CD4-positive, alpha-beta memory T cell (primary cell): ENCODE measurements at regions not wholly inside any gene's neighbourhood (a gene's known extent, or its start where the extent isn't known, plus 50 kb on each side); places are given as distances from the start of the nearest gene placed in this dataset.

Source experiments
- CTCF ChIA-PET: fragments of 350-600 bp; sonication (Branson Sonifier 250); formaldehyde crosslinking; loops from one replicate; lab custom pipeline; 2021; ENCODE audit warnings: inconsistent platforms; ENCODE audit not compliant: partially characterized antibody; lab: Charles Lee
- POLR2A ChIA-PET: fragments of 350-600 bp; sonication (Branson Sonifier 250); formaldehyde crosslinking; loops from one replicate; lab custom pipeline; 2021; ENCODE audit not compliant: partially characterized antibody; lab: Charles Lee
- DNase-seq, 5 donors: peaks; one replicate each; pipeline versions ENCODE4 v3.0.0 to v3.0.0-alpha.2; 2020 to 2022; ENCODE audit warnings: mixed read lengths in 1 of 5
- H3K27ac ChIP-seq: one replicate; pipeline ENCODE4 v1.7.0; 2013; ENCODE audit warnings: low read depth, low read length
- H3K27me3 ChIP-seq: 2 replicates; pipeline ENCODE4 v1.7.0; 2013; ENCODE audit warnings: mild to moderate bottlenecking, low read length, moderate library complexity; ENCODE audit not compliant: insufficient read depth
- H3K36me3 ChIP-seq: 2 replicates; pipeline ENCODE4 v1.7.0; 2013; ENCODE audit warnings: mild to moderate bottlenecking, low read length, moderate library complexity; ENCODE audit not compliant: insufficient read depth
- H3K4me1 ChIP-seq: 2 replicates; pipeline ENCODE4 v1.7.0; 2013; ENCODE audit warnings: mild to moderate bottlenecking, low read length, moderate library complexity; ENCODE audit not compliant: insufficient read depth
- H3K4me3 ChIP-seq, 2 donors: one replicate each; pipeline ENCODE4 v1.7.0; 2013; ENCODE audit warnings: low read length in 2 of 2, mild to moderate bottlenecking in 1 of 2
- H3K9me3 ChIP-seq, 2 donors: one replicate each; pipeline ENCODE4 v1.7.0; 2013; ENCODE audit warnings: low read length in 2 of 2, control low read depth in 1 of 2; ENCODE audit not compliant: control insufficient read depth in 1 of 2
- H3K27ac Mint-ChIP-seq, 7 donors: one replicate each; pipeline ENCODE4 v1.8.0; 2020 to 2021; ENCODE audit warnings: mixed read lengths in 7 of 7, mild to moderate bottlenecking in 6 of 7, inconsistent platforms in 3 of 7, moderate library complexity in 3 of 7
- H3K27me3 Mint-ChIP-seq, 2 donors: one replicate each; pipeline ENCODE4 v1.8.0; 2020 to 2021; ENCODE audit warnings: mixed read lengths in 2 of 2
- H3K36me3 Mint-ChIP-seq, 2 donors: one replicate each; pipeline ENCODE4 v1.8.0; 2020 to 2021; ENCODE audit warnings: mixed read lengths in 2 of 2, inconsistent platforms in 1 of 2, mild to moderate bottlenecking in 1 of 2
- H3K4me1 Mint-ChIP-seq, 4 donors: one replicate each; pipeline ENCODE4 v1.8.0; 2020 to 2021; ENCODE audit warnings: mixed read lengths in 4 of 4, mild to moderate bottlenecking in 1 of 4
- H3K4me3 Mint-ChIP-seq, 8 donors: one replicate each; pipeline ENCODE4 v1.8.0; 2020 to 2021; ENCODE audit warnings: mixed read lengths in 8 of 8, mild to moderate bottlenecking in 7 of 8, moderate library complexity in 6 of 8, inconsistent platforms in 3 of 8
- H3K9me3 Mint-ChIP-seq, 8 donors: one replicate each; pipeline ENCODE4 v1.8.0; 2020 to 2021; ENCODE audit warnings: mixed read lengths in 8 of 8, mild to moderate bottlenecking in 5 of 8, inconsistent platforms in 3 of 8, moderate library complexity in 1 of 8
- intact Hi-C: fragments of 100-400 bp; cut with micrococcal nuclease; formaldehyde crosslinking; loops from one replicate; pipeline ENCODE4 v1.15.1; 2023

DNA sequence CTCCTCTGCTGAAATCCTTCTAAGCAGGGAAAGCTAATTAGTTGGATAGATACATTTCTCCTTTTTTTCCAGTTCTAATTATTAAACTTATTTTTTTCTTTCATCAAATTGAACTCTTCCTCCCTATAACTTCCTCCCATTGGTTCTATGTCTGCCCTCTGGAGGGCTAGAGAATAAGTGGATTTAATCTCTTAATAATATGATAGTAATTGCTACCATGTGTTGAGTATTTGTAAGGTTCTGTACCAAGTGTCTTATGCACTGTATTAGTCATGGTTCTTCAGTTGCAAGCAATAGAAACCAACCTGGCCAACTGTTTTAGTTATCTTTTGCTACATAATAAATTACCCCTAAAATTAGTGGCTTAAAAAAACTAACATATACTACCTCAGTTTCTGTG, 190.5 kb upstream of the PLXNC1 start:
- H3K9me3 Mint-ChIP-seq = peaks cover 0 to 16% (median 5%) of the 10 kb centered on the region in 8 donors
- H3K27me3 ChIP-seq = no peaks in the 10 kb centered on the region
- H3K27ac ChIP-seq = no peak overlapping the region
- CTCF ChIA-PET = no interaction called here
- H3K4me3 Mint-ChIP-seq = no peak overlapping the region
- no peaks in the 10 kb centered on the region for H3K4me1 ChIP-seq
- no peaks in the 10 kb centered on the region for H3K36me3 Mint-ChIP-seq
- no peaks in the 10 kb centered on the region for H3K27me3 Mint-ChIP-seq
- no peaks in the 10 kb centered on the region for H3K9me3 ChIP-seq
- H3K36me3 ChIP-seq = no peaks in the 10 kb centered on the region
- intact Hi-C loops = no loop called here
- DNase-seq = no peak
- no peak overlapping the region for H3K27ac Mint-ChIP-seq
- POLR2A ChIA-PET = no interaction called here
- no peak overlapping the region for H3K4me3 ChIP-seq
- H3K4me1 Mint-ChIP-seq = no peaks in the 10 kb centered on the region

DNA sequence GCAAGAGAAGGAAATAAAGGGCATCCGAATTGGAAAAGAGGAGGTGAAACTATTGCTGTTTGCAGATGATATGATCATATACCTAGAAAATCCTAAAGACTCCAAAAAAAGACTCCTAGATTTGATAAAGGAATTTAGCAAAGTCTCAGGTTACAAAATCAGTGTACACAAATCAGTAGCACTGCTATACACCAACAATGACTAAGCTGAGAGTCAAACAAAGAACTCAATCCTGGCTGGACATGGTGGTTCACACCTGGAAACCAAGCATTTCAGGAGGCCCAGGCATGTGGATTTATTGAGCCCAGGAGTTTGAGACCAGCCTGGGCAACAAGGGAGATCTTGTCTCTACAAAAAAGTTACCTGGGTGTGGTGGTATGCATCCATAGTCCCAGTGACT, 188.7 kb upstream of the PLXNC1 start:
- Mint-ChIP-seq H3K9me3 (peaks cover 0 to 16% (median 5%) of the 10 kb centered on the region in 8 donors), H3K27me3 (no peaks in the 10 kb centered on the region), H3K4me3 (no peak overlapping the region), H3K36me3 (no peaks in the 10 kb centered on the region), H3K4me1 (no peaks in the 10 kb centered on the region), H3K27ac (no peak overlapping the region)
- Histone ChIP-seq H3K4me1 (no peaks in the 10 kb centered on the region), H3K9me3 (no peaks in the 10 kb centered on the region), H3K27ac (no peak overlapping the region), H3K4me3 (no peak overlapping the region), H3K36me3 (no peaks in the 10 kb centered on the region), H3K27me3 (no peaks in the 10 kb centered on the region)
- intact Hi-C loops = no loop called here
- DNase-seq = no peak
- POLR2A ChIA-PET = no interaction called here
- CTCF ChIA-PET = no interaction called here

DNA sequence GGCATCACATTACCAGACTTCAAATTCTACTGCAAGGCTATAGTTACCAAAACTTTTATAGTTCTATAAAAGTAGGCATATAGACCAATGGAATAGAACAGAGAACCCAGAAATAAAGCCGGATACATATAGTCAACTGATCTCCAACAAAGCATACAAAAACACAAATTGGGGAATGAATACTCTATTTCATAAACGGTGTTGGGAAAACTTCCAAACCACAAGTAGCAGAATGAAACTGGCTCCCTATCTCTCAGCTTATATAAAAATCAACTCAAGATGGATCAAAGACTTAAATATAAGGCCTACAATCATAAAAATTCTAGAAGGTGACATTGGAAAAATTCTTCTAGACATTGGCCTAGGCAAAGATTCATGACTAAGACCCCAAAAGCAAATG, 187.9 kb upstream of the PLXNC1 start:
- Histone ChIP-seq H3K4me3 (no peak overlapping the region), H3K4me1 (no peaks in the 10 kb centered on the region), H3K27ac (no peak overlapping the region), H3K27me3 (no peaks in the 10 kb centered on the region), H3K36me3 (no peaks in the 10 kb centered on the region), H3K9me3 (no peaks in the 10 kb centered on the region)
- Mint-ChIP-seq H3K4me1 (no peaks in the 10 kb centered on the region), H3K36me3 (no peaks in the 10 kb centered on the region), H3K27me3 (peaks cover 0 to 2% of the 10 kb centered on the region in 2 donors), H3K4me3 (no peak overlapping the region), H3K27ac (no peak overlapping the region), H3K9me3 (peaks cover 0 to 14% (median 5%) of the 10 kb centered on the region in 8 donors)
- intact Hi-C loops = no loop called here
- ChIA-PET POLR2A (no interaction called here), CTCF (no interaction called here)
- DNase-seq = no peak

DNA sequence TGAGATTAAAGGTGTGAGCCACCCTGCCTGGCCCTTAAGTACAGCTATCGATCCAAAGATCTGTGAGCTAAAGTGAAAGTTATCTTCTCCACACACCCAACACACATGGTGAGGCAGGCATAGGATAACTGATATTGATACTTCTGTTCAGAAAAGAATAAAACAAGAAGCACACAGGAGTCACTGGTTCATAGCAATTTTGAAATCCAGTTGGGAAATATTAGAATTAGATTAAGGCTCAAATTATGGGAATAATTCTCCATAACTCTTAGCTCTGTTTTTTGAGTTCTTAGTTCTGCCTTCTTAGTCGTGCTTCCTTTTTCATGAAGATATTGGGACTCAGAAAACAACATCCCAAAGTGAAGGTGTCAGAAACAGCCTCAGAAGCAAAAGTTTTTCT, 186.0 kb upstream of the PLXNC1 start:
- intact Hi-C loops = no loop called here
- Histone ChIP-seq H3K27ac (no peak overlapping the region), H3K36me3 (no peaks in the 10 kb centered on the region), H3K27me3 (no peaks in the 10 kb centered on the region), H3K4me3 (no peak overlapping the region), H3K9me3 (no peaks in the 10 kb centered on the region), H3K4me1 (no peaks in the 10 kb centered on the region)
- Mint-ChIP-seq H3K4me1 (no peaks in the 10 kb centered on the region), H3K9me3 (peaks cover 0 to 9% (median 0%) of the 10 kb centered on the region in 8 donors), H3K27me3 (peaks cover 2 to 3% of the 10 kb centered on the region in 2 donors), H3K27ac (peak overlapping the region in 1 of 7 donors; percentile 60), H3K36me3 (no peaks in the 10 kb centered on the region), H3K4me3 (no peak overlapping the region)
- POLR2A ChIA-PET = no interaction called here
- DNase-seq = no peak
- CTCF ChIA-PET = no interaction called here

DNA sequence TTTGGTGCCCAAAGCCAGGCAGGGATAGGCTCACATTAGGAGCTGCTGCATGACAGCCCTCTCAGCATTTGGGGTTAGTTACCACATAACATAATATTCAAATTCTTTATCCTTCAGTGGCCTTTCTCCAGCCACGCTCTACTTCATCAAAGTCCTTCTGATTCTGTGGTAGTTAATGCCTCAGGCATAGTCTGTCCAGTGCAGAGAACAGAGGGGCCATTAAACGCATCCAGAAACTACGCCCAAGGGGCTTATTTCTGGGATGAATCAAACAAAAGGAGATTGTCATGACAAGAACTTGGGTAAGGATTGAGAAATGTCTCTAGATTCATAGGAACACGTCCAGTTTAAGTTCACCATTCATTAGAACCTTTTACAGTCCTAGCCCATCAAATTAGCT, 183.4 kb upstream of the PLXNC1 start:
- Histone ChIP-seq H3K36me3 (no peaks in the 10 kb centered on the region), H3K27me3 (no peaks in the 10 kb centered on the region), H3K9me3 (no peaks in the 10 kb centered on the region), H3K4me3 (no peak overlapping the region), H3K4me1 (no peaks in the 10 kb centered on the region), H3K27ac (no peak overlapping the region)
- Mint-ChIP-seq H3K27ac (no peak overlapping the region), H3K27me3 (peaks cover 4 to 6% of the 10 kb centered on the region in 2 donors), H3K9me3 (peaks cover 0 to 5% (median 0%) of the 10 kb centered on the region in 8 donors), H3K4me1 (peaks cover 0 to 4% (median 1%) of the 10 kb centered on the region in 4 donors), H3K36me3 (no peaks in the 10 kb centered on the region), H3K4me3 (no peak overlapping the region)
- POLR2A ChIA-PET = no interaction called here
- DNase-seq = no peak
- intact Hi-C loops = no loop called here
- CTCF ChIA-PET = no interaction called here

DNA sequence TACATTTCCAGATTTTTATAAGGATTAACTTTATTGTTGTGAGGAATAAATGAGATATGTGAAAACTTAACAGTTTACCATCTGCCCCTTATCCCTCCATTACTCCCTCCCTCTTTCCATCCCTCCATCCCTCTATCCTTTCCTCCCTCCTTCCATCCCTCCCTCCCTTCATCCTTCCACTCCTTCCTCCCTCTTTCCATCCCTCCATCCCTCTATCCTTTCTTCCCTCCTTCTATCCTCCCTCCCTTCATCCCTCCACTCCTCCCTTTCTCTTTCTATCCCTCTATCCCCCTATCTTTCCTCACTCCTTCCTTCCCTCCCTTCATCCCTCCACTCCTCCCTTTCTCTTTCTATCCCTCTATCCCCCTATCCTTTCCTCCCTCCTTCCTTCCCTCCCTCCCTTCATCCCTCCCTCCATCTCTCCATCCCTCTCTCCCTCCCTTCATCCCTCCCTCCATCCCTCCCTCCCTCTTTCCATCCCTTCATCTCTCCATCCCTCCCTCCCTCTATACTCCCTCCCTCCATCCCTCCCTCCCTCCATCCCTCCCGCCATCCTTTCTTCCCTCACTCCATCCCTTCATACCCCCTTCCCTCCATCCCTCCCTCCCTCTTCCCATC, 181.8 kb upstream of the PLXNC1 start:
- Mint-ChIP-seq H3K4me1 (peaks cover 0 to 4% (median 2%) of the 10 kb centered on the region in 4 donors), H3K27ac (no peak overlapping the region), H3K36me3 (no peaks in the 10 kb centered on the region), H3K9me3 (peaks cover 0 to 5% (median 0%) of the 10 kb centered on the region in 8 donors), H3K4me3 (no peak overlapping the region), H3K27me3 (peaks cover 8 to 13% of the 10 kb centered on the region in 2 donors)
- no peaks in the 10 kb centered on the region for H3K4me1 ChIP-seq
- no peaks in the 10 kb centered on the region for H3K36me3 ChIP-seq
- ChIA-PET CTCF (no interaction called here), POLR2A (no interaction called here)
- DNase-seq = no peak
- H3K27ac ChIP-seq = no peak overlapping the region
- no peaks in the 10 kb centered on the region for H3K27me3 ChIP-seq
- H3K9me3 ChIP-seq = no peaks in the 10 kb centered on the region
- intact Hi-C loops = no loop called here
- H3K4me3 ChIP-seq = no peak overlapping the region

DNA sequence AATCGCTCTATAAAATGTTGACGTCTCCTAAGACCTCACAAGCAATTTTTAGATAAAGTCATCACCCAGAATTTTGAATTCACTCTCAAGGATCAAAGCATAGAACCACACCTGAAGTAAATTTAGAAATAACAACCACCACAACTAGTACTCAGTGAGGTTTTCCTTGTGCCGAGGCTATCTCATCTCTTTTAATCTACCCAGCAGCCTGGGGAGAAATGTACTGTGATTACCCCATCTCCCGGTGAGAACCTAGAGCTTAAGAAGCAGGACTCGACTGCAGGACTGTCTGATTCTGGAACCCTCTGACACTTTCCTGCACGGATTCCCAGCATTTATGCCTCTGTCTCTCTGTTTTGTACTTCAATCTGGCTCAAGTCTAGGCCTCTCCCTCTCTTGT, 180.9 kb upstream of the PLXNC1 start:
- peaks cover 0 to 5% (median 0%) of the 10 kb centered on the region in 8 donors for H3K9me3 Mint-ChIP-seq
- H3K4me1 ChIP-seq = no peaks in the 10 kb centered on the region
- no peak overlapping the region for H3K4me3 ChIP-seq
- H3K9me3 ChIP-seq = no peaks in the 10 kb centered on the region
- ChIA-PET POLR2A (no interaction called here), CTCF (interaction anchor here (0.7 kb wide), 1 partner anchor 11 kb away, joined by 3 read pairs; no protein-coding TSS in a partner anchor)
- no peak overlapping the region for H3K27ac ChIP-seq
- intact Hi-C loops = no loop called here
- H3K27me3 ChIP-seq = no peaks in the 10 kb centered on the region
- H3K27me3 Mint-ChIP-seq = peaks cover 8 to 13% of the 10 kb centered on the region in 2 donors
- peak in 1 of 5 donors; percentile 2 for DNase-seq
- no peak overlapping the region for H3K4me3 Mint-ChIP-seq
- no peaks in the 10 kb centered on the region for H3K36me3 Mint-ChIP-seq
- H3K27ac Mint-ChIP-seq = no peak overlapping the region
- peaks cover 0 to 4% (median 2%) of the 10 kb centered on the region in 4 donors for H3K4me1 Mint-ChIP-seq
- no peaks in the 10 kb centered on the region for H3K36me3 ChIP-seq
